ENCODE measurements at regions not wholly inside any gene's neighbourhood (a gene's known extent, or its start where the extent isn't known, plus 50 kb on each side); places are given as distances from the start of the nearest gene placed in this dataset.

DNA sequence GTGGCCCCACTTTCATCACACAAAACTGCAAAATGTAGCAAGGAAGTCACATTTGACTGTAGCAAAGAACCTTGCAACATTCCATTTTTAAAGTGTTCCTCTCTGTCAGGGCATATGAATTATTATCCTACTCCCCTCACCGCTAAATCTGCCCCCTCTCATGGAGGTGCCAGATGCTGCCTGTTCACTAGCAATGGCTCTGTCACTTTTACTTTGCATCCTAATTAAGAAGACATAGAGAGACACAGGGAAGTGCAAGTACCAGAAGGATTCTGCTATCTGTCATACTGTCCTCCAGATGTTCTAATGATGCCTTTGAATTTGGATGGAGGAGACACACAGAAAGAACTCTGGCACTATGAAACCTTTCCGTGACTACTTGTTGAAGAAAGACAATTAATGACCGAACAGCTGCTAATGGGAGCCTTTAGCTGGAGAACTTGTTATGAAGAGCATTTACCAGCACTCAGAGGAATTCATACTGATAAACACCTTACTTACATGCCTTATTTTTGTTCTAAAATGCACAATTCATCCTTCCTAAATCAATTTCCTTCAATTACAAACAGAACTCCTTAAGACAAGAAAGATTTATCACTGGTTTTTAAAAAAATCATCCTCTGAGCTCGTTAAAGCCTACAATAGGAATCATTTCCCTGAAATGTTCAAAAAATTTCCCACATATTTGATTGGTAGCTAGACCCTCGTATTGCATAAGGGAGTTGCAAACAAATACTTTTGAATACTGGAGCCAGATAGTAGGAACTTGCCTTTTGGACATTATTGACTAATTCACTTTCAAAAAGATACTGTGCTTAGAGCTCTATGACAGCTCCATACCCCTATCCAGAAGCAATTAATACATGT, 292.6 kb downstream of the UBE3D start:
- TF ChIP-seq POLR2A (IDR thresholded peaks at IDR 0.05): no peak
- TF ChIP-seq, protein P1, sequence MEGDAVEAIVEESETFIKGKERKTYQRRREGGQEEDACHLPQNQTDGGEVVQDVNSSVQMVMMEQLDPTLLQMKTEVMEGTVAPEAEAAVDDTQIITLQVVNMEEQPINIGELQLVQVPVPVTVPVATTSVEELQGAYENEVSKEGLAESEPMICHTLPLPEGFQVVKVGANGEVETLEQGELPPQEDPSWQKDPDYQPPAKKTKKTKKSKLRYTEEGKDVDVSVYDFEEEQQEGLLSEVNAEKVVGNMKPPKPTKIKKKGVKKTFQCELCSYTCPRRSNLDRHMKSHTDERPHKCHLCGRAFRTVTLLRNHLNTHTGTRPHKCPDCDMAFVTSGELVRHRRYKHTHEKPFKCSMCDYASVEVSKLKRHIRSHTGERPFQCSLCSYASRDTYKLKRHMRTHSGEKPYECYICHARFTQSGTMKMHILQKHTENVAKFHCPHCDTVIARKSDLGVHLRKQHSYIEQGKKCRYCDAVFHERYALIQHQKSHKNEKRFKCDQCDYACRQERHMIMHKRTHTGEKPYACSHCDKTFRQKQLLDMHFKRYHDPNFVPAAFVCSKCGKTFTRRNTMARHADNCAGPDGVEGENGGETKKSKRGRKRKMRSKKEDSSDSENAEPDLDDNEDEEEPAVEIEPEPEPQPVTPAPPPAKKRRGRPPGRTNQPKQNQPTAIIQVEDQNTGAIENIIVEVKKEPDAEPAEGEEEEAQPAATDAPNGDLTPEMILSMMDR (IDR thresholded peaks at IDR 0.05): no peak
- intact Hi-C loops (cut with DNase I): no loop called here
- Histone ChIP-seq H3K27me3 (no peaks in the 10 kb centered on the region), H3K4me1 (no peaks in the 10 kb centered on the region), H3K27ac (no peak overlapping the region), H3K36me3 (no peaks in the 10 kb centered on the region), H3K9me3 (no peaks in the 10 kb centered on the region), H3K4me3 (no peak overlapping the region)
- DNase-seq (no peak), ATAC-seq (no peak)
- WGBS, 4 donors: 61 to 75% (median 72%) methylated on average over 5 of the region's 5 CpGs

DNA sequence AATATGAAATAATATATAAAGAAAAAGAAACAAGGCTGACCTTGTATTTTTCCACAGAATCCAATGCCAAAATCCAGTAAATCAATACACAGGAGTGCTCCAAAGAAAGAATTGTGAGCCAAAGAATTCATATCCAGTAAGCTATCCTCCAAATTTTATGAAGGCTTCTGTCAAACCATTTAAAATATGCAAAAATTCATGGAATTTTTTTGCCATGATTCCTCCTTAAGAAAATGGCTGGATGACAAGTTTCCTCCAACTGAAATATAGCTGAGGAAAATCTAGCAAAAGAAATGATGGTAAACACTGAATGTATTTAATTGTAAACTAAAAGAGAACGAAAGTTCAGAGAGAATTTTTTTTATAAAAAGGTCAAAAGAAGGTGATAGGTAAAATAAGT, 290.3 kb downstream of the UBE3D start:
- Histone ChIP-seq H3K27ac (no peak overlapping the region), H3K27me3 (no peaks in the 10 kb centered on the region), H3K4me1 (no peaks in the 10 kb centered on the region), H3K4me3 (no peak overlapping the region), H3K36me3 (no peaks in the 10 kb centered on the region), H3K9me3 (no peaks in the 10 kb centered on the region)
- no peak for DNase-seq
- no peak for ATAC-seq
- intact Hi-C loops (cut with DNase I): no loop called here
- 68 to 84% (median 77%) methylated on average over 1 of the region's 1 CpG for WGBS, 4 donors
- TF ChIP-seq, protein P1 (IDR thresholded peaks at IDR 0.05): no peak
- TF ChIP-seq POLR2A (IDR thresholded peaks at IDR 0.05): no peak

DNA sequence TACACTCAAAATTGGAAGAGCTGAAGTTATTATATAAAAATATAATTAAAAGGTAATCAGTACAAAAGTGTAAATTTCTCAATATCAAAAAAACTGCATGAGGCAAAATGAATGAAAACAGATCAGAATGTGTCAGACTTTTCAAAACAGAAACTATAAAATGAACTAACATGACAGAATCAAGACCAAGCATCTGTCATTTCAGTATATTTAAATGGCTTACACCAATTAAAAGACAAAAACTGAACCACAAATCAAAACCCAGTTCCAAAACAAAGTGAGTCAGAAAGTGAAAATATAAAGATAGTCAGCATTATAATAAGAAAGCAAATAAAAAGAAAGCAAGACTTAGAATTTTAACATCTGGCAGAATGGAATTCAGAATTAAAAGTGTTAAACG, 289.7 kb downstream of the UBE3D start:
- Histone ChIP-seq H3K9me3 (no peaks in the 10 kb centered on the region), H3K4me1 (no peaks in the 10 kb centered on the region), H3K27ac (no peak overlapping the region), H3K4me3 (no peak overlapping the region), H3K27me3 (no peaks in the 10 kb centered on the region), H3K36me3 (no peaks in the 10 kb centered on the region)
- DNase-seq (no peak), ATAC-seq (no peak)
- intact Hi-C loops (cut with DNase I): no loop called here
- TF ChIP-seq, protein P1 (IDR thresholded peaks at IDR 0.05): no peak
- no peak for TF ChIP-seq POLR2A (IDR thresholded peaks at IDR 0.05)
- 62 to 71% (median 64%) methylated on average over 1 of the region's 1 CpG for WGBS, 4 donors

DNA sequence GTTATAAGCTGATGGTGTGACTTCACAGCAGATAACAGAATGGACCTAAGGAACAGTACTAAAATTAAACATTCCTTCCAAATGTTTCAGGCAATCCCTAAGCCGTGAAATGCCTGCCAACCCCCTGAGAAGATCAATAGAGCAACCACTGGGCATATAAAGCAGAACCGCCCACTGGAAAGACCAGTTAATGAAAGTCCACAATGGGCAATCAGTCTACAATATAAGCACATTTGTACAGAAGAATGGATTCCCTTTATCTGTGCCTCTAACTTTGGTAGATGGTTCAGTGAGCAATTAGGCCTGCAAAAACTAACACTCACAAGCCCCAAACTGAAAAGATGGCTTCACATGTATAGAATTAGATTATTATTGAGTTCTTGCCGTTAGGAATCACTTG, 286.6 kb downstream of the UBE3D start:
- TF ChIP-seq, protein P1 (IDR thresholded peaks at IDR 0.05): no peak
- no peaks in the 10 kb centered on the region for H3K9me3 ChIP-seq
- DNase-seq: no peak
- H3K4me3 ChIP-seq: no peak overlapping the region
- H3K4me1 ChIP-seq: no peaks in the 10 kb centered on the region
- no peaks in the 10 kb centered on the region for H3K27me3 ChIP-seq
- intact Hi-C loops (cut with DNase I): no loop called here
- WGBS, 4 donors: 62 to 69% (median 67%) methylated on average over 3 of the region's 3 CpGs
- H3K27ac ChIP-seq: no peak overlapping the region
- H3K36me3 ChIP-seq: no peaks in the 10 kb centered on the region
- no peak for ATAC-seq
